ENCODE measurements at regions not wholly inside any gene's neighbourhood (a gene's known extent, or its start where the extent isn't known, plus 50 kb on each side); places are given as distances from the start of the nearest gene placed in this dataset.

GRCh38 chr12:63318933-63319332 is 167.9 kb upstream of the AVPR1A start:
- DNase-seq (ENCODE audit: low read depth): no peak

GRCh38 chr12:63318313-63318712 is 167.3 kb upstream of the AVPR1A start:
- DNase-seq (ENCODE audit: low read depth): no peak

- no peak for DNase-seq (ENCODE audit: low read depth)
Measured at GRCh38 chr12:63317880-63318279, 166.9 kb upstream of the AVPR1A start.

- no peak for DNase-seq (ENCODE audit: low read depth)
Measured at GRCh38 chr12:63317286-63317846, 166.4 kb upstream of the AVPR1A start.

DNA sequence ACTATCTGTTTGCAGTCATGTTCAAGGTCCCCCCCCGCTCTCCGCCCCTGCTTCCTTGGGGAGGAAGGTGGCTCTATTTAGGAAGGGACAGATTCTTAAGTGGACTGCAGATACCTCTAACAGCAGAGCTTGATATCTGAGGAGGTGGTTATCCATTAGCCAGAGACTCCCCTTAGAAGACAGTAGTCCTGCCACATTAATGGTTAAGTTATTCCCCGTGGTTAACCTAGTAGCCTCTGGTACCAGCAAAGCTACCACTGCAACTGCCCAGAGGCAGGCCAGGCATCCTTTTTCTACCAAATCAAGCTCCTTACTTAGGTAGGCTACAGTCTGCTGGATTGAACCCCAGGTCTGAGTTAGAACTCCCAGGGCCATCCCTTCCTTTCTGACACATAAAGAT is 162.1 kb upstream of the AVPR1A start:
- no peak for DNase-seq (ENCODE audit: low read depth)

- no peak for DNase-seq (ENCODE audit: low read depth)
Measured at GRCh38 chr12:63308671-63309070, 157.7 kb upstream of the AVPR1A start.

GRCh38 chr12:63307849-63308248 is 156.8 kb upstream of the AVPR1A start:
- no peak for DNase-seq (ENCODE audit: low read depth)

DNA sequence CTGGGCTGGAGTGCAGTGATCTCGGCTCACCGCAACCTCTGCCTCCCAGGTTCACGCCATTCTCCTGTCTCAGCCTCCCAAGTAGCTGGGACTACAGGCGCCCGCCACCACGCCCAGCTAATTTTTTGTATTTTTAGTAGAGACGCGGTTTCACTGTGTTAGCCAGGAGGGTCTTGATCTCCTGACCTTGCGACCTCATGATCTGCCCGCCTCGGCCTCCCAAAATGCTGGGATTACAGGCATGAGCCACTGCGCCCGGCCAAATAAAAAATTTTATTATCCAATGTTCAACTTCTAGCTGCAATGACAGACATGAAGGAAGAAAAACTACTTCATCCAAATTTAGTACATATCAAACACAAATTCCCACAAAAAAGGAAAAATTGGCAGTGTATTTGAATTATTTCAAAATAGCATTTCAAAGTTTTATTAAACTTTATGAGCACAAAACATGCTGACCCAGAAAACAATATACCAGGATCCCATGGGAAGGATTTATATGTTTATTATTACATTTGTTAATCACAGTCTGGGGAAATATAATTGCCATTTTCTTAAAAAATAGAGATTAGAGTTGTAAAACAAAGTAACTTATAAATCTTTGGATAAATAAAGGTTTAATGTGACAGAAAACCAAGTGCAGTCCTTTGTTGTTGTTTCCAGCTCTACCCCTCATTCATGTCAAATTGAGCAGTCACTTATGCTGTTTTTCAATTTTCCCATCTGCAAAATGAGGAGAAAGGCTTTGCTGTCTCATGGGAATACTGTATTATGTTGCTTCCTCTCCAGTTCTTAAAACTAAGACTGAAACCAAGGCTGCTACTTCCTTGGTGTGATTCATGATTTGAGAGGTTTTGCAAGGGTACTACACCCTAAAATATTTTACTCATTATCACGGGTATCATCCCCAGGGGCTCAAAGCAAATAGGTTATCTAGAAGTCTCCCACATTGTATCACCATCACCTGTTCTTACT is 155.2 kb upstream of the AVPR1A start:
- DNase-seq (ENCODE audit: low read depth): no peak

DNA sequence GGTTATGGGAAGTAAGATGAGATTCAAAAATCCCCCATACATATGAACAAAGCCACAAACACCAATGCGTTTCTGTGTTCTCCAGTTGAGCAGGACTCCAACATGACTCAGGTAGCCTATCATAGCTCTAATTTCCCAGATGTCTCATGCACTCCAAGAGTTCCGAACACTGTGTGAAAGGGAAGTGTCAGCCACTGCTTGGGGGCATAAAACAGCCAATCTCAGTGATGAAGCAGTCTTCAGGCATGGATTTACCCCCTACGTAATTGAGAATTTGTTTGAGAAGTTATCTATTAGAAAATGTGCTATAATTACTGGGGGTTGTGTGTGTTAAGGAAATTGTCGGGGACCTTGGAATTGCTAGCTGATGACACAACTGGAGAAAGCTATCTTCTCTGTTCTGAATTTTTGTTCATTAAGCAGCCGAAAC is 153.9 kb upstream of the AVPR1A start:
- DNase-seq (ENCODE audit: low read depth): no peak

- DNase-seq (ENCODE audit: low read depth): no peak
Measured at GRCh38 chr12:63302941-63303536, 152.0 kb upstream of the AVPR1A start.

- no peak for DNase-seq (ENCODE audit: low read depth)
Measured at GRCh38 chr12:63302269-63302940, 151.4 kb upstream of the AVPR1A start.

DNA sequence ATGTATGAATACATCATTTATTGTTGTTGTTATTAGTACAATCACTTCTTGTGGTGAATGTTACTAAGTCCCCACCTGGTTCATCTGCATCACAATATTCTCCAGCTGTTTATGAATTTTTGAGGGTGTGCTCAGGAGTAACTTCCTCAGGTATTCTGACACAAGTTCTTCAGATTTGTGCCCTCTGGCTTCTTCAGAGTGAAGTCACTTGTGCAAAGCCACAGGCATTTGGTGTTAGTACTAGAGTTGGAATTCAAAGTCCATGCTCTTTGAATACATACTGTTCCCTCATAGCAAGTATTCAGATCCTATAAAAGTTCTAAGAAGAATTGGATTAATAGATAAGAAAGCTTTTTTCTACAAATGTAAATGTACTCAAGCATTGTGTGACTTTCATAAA is 150.3 kb upstream of the AVPR1A start:
- DNase-seq (ENCODE audit: low read depth): no peak

- no peak for DNase-seq (ENCODE audit: low read depth)
Measured at GRCh38 chr12:63298386-63298930, 147.5 kb upstream of the AVPR1A start.

- peak; percentile 12 for DNase-seq (ENCODE audit: low read depth)
Measured at GRCh38 chr12:63294327-63294632, 143.3 kb upstream of the AVPR1A start.

- DNase-seq (ENCODE audit: low read depth): no peak
Measured at GRCh38 chr12:63292471-63293221, 141.6 kb upstream of the AVPR1A start.

DNA sequence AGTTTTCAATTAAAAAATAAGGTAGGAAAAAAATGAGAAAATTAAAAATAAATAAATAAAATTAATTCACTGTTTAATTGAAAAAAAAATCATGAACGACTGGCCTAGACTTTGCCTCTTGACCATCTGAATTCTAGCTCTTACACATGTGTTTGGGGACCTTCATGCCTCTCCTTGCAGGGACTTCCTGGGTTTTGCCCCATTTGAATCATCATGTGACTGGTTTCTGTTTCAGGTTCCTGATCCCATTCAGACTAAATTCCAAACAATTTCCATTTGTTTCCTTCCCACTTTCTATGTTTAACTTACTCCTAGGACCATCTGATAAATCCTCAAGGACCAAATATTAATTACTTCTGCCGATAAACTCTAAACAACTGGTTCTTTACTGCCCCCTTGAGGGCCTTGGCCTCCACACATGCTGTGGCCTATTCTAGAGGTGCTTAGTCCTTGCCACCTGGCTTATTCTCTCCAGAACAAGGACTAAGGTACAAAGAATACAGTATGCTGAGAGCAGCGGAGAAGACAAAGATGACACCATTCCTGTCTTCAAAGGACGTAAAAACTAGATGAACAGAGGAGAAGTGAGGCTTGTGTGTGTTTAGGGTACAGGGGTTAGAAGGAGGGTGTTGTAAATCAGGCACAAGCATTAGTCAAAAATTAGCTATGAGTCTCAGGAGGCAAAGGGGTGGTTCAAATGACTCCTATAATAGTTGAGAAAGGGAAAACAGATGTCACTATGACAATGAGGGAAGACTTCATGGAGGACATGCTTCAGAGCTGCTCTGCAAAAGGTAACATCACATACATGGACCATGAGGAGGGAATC is 125.8 kb upstream of the AVPR1A start:
- DNase-seq (ENCODE audit: low read depth): no peak

GRCh38 chr12:63266988-63267387 is 116.0 kb upstream of the AVPR1A start:
- no peak for DNase-seq (ENCODE audit: low read depth)

- no peak for DNase-seq (ENCODE audit: low read depth)
Measured at GRCh38 chr12:63264629-63265028, 113.6 kb upstream of the AVPR1A start.

DNA sequence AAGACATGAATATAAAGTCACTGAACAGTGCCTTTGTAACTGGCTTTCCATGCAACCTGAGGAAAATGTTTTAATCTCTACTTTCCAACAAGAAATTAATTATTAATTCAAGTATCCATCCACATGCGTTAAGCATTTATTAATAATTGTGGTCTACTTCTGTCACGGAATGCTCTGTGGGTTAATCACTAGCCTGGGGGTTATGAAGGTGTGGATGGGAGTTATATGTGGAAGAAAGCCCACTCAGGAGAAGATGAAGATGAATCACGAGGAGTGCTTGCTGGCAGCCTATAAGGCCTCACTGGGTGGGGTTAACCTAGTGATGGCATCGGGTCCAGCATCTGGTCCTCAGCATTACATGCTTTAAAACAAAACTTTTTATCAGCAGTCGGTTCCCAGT is 99.5 kb upstream of the AVPR1A start:
- DNase-seq (ENCODE audit: low read depth): no peak

DNA sequence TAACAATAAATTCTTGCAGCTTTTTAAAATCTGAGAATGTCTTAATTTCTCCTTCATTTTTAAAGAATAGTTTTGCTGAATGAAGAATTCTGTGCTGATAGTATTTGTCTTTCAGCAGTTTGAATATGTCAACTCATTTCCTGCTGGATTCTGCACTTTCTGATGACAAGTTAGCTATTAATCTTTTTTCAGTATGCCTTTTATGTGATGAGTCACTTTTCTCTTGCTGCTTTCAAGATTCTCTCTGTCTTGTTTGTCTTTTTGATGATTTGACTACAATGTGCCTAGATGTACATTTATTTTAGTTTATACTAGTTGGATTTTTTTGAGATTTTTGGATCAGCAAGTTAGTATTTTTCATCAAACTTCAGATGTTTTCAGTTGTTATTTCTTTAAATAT is 87.9 kb upstream of the AVPR1A start:
- no peak for DNase-seq (ENCODE audit: low read depth)

- no peak for DNase-seq (ENCODE audit: low read depth)
Measured at GRCh38 chr12:63232896-63233295, 81.9 kb upstream of the AVPR1A start.
